Brain pericyte (primary cell): ENCODE measurements at regions not wholly inside any gene's neighbourhood (a gene's known extent, or its start where the extent isn't known, plus 50 kb on each side); places are given as distances from the start of the nearest gene placed in this dataset.
"Not testable (repeated sequence)": the region's sequence is repeated elsewhere in the genome, so short reads cannot be mapped to it uniquely, and the experiment has no call there.

ENCODE experiments used
- DNase-seq: peaks from one replicate; pipeline ENCODE4 v3.0.0-alpha.2; 2012; ENCODE audit warnings: low read depth, low spot score

GRCh38 chr20:61072398-61072797, 179.7 kb upstream of the CDH4 start:
- DNase-seq = no peak

GRCh38 chr20:61073376-61073775, 178.7 kb upstream of the CDH4 start:
- DNase-seq = no peak

- no peak for DNase-seq
Observed at GRCh38 chr20:61082720-61083119, 169.3 kb upstream of the CDH4 start.

- no peak for DNase-seq
Observed at GRCh38 chr20:61083431-61083830, 168.6 kb upstream of the CDH4 start.

DNA sequence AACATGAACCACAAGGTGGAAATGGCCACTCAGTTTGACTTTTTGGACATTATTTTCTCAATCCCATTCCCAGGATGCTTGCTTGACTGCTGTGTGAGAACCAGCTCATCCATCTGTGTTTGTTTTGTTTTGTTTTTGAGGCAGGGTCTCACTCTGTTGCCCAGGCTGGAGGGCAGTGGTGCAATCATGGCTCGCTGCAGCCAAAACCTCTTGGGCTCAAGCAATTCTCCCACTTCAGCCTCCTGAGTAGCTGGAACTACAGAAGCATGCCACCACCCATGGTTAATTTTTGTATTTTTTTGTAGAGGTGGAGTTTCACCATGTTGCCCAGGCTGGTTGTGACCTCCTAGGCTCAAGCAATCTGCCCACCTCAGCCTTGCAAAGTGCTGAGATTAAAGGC, 166.0 kb upstream of the CDH4 start:
- no peak for DNase-seq

GRCh38 chr20:61090541-61090940, 161.5 kb upstream of the CDH4 start:
- DNase-seq = no peak

DNA sequence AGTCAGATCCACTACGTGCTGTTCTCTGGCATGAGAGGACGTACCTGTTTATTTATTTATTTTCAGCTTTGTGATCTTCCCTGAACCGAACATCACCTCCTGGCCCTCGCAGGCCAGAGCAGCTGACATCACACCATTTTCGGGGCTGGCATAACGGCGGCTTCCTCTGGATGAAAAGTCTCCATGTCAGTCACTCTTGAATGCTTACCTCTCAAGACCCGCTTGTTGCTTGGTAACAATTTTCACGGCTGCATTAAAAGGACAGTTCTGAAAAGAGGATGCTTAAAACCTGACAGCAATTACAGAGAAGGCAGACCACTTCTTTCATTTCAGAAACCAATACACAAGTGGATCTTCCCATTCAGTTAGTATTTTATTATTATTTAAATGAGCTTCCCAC, 159.8 kb upstream of the CDH4 start:
- no peak for DNase-seq

DNA sequence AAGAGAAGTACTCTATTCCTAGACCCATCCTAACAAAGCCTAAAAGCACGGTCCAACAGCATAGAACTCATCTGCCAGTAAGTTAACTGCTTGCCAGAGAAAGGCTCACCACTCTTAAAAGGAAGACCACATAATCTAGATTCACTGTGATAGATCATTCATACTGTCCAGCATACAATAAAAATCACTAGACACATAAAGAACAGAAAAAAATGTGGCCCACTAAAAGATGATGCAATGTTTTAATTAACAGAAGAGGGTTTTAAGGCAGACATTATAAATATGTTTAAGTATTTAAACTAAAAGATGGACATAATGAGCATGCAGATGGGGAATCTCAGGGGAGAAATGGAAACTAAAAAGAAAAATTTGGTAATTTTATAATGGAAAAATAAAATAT, 157.5 kb upstream of the CDH4 start:
- no peak for DNase-seq

GRCh38 chr20:61096463-61096862, 155.6 kb upstream of the CDH4 start:
- no peak for DNase-seq

- DNase-seq = no peak
Observed at GRCh38 chr20:61099806-61100205, 152.3 kb upstream of the CDH4 start.

- no peak for DNase-seq
Observed at GRCh38 chr20:61100489-61100888, 151.6 kb upstream of the CDH4 start.

- not testable (repeated sequence) for DNase-seq
Observed at GRCh38 chr20:61101321-61101720, 150.7 kb upstream of the CDH4 start.

- no peak for DNase-seq
Observed at GRCh38 chr20:61104232-61104631, 147.8 kb upstream of the CDH4 start.

DNA sequence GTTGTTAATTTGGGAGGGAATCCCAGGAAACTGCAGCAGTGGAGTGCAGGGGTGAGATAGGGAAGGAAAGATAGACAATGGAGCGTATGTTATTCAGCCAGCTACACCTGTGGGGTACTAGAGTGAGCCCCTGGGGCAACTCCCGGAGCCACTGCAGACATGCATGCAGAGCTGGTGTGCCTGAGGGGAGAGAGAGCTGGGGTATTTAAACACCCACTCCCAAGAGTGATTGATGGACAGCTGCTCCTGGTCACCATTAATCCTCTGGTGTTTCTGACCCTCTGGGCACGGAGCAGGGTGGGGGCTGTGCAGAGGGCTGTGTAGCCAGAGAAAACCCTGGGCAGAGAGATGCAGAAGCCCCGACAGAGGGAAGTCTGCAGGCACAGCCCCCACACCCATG, 146.7 kb upstream of the CDH4 start:
- no peak for DNase-seq

DNA sequence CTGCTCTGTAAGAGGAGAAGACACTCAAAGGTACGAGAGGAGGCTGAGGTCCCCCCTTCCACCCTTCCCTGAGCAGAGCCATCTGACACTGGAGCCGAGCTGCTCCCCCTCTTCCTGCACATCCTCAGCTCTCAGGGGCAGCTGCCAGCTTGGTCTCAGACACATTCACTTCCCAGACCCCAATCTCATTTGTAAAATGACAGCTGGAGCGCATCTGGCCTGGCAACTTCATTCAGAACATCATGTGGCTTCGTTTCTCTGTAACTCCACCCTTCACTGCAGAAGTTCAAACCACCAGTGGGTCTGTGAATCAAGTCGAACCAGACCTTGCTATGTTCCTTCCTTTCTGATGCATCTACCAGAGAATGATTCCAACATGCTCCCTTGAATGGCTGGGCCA, 145.6 kb upstream of the CDH4 start:
- DNase-seq = no peak

DNA sequence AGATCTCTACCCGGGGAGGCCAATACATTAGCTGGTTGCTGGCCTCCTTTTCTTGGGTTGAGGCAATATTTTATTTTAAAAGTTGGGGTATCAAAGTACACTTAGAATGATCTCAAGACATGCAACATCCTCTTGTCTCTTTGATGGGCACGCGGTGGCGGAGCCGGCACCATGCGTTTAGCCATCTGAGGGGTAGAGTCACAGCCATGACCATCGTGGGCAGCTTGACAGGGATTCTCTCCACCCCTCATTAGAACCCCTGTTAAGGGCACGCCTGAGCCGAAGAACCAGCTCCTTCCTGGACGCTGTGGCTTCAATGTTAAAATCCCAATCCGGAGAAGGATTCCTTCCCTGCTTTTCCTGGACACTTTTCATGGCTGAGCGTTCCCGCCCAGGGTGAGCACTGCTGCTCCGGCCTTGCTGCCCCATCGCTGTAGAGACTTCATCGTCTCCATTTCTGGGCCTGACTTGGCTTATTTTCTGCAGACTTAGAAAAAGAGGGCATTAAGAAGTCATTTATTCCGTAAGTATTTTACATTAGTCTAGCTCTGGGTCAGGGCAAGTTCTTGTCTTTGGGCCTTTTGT, 142.7 kb upstream of the CDH4 start:
- no peak for DNase-seq

- no peak for DNase-seq
Observed at GRCh38 chr20:61112515-61112914, 139.5 kb upstream of the CDH4 start.

- DNase-seq = no peak
Observed at GRCh38 chr20:61113731-61114130, 138.3 kb upstream of the CDH4 start.

DNA sequence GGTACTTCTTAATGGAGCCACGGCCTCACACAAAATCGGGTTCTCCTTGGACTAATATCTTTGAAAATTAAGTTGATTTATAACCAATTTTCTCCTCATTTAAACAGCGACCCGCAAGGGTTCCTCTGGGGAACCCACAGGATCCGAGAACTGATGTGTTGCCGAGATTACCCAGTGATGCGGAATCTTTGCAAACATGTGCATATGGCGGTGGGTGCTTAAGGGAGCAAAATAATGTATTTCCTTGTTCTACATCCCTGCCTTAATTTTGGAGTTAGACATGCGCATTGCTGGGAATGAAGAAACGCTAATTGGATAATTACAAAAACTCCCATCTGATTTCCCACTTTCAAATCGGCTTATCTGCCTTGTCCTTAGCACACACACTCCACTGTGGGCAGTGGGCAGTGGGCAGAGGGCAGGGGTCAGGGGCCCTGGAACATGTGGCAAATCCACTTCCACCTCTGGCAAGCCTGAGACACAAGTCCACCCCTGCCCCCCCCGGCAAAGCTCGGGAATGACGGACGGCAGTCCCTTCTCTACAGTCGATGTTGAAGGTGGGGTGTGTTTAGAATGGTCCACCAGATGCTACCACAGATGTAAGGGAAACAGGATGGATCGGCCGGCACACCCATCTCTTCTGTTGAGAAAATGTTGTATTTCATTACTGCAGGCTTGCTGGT, 137.4 kb upstream of the CDH4 start:
- no peak for DNase-seq

GRCh38 chr20:61115364-61116065, 136.5 kb upstream of the CDH4 start:
- no peak for DNase-seq

DNA sequence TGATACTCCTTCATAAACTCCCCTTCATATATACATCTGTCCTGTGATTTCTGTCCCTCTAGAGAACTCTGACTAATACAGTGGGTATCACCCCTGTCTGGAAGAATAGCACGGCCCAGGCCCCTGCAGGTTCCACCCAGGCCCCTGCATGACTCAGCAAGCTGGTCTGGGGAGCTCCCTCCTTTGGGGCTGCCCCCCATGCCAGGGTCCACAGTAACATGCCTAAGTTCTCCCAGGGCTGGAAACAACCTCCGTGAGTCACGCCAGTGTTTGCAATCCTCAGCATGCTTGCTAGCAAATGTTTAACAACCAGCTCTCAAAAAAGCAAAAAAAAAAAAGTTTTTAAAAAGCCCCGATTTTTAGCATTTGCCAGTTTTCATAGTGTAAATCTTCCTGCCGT, 134.3 kb upstream of the CDH4 start:
- no peak for DNase-seq

GRCh38 chr20:61118429-61119224, 133.4 kb upstream of the CDH4 start:
- no peak for DNase-seq
